Ramos (cell line): ENCODE measurements at regions not wholly inside any gene's neighbourhood (a gene's known extent, or its start where the extent isn't known, plus 50 kb on each side); places are given as distances from the start of the nearest gene placed in this dataset.

ENCODE experiments used
- in situ Hi-C: fragments of 300-500 bp; cut with MboI; formaldehyde crosslinking; loops from one replicate; pipeline ENCODE4 v1.14.3; 2022; ENCODE audit warnings: low sequenced_read_pairs; ENCODE audit not compliant: unreplicated experiment

DNA sequence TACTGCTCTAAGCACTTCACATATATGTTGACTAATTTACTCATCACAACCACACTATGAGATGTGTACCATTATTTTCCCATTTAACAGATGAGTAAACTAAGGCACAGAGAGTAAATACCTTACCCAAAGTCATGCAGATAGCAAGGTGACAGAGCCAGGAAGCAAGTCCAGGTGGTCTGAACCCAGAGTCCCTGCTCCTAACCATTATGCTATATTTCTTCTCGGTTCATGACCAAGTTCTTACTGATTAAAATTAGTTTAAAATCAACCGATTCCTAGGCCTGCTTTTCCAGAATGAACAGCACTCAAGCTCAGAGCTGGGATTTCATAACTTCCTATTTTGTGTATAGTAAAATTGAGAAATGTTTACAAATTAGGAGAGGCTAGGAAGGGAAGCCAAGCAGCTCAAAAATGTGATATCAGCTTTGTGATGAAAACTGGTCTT, 85.5 kb upstream of the EGLN3 start:
- in situ Hi-C loops = no loop called here

DNA sequence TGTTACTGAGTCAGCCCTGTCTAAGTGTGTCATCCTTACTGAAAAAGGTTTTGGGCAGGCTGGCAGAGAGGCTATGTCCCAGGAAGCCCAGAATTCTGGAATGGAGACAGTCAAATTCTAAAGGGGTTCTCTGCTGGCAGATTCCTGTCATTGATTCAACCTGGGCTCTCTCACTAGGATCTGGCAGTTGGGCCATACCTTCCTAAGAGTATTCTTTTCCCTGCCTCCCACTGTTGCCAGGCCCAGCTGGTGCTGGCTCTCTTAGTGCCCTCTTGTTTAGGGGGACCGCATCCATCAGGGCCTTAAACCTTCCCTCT, 85.0 kb upstream of the EGLN3 start:
- in situ Hi-C loops = no loop called here

DNA sequence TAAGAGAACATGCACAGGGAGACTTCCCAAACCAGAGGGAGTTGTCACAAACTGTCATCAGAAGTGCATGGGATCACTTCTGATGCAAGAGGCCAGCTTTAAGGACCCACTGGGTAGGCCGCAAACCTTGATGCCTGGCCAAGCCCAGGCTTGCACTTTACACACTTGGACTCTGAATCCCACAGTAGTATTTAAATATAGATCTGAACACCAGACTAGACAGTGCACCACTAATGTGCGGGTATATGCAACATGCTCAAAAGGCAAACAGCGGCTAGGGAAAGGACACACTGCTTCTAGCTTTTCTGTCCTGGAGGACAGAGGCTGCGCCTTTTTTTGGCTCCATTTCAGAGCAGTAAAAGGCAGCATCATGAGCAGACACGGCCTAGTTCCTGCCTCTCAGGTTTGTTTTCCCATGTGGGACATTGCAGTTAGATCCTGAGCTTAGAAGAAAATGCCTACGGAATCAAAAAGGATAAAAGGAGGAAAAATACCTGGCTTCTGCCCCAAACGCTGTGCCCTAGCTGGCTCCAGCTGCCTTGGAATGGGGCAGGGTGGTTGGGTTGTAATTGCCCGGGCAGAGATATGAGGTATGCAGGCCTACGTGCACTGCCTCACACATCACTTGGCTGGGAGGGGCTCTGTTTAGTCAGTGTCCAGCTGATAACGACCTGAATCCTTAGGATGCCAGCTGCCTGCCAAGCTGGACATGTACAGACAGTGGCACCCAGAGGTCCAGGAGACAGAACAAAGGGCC, 84.5 kb upstream of the EGLN3 start:
- in situ Hi-C loops = no loop called here

DNA sequence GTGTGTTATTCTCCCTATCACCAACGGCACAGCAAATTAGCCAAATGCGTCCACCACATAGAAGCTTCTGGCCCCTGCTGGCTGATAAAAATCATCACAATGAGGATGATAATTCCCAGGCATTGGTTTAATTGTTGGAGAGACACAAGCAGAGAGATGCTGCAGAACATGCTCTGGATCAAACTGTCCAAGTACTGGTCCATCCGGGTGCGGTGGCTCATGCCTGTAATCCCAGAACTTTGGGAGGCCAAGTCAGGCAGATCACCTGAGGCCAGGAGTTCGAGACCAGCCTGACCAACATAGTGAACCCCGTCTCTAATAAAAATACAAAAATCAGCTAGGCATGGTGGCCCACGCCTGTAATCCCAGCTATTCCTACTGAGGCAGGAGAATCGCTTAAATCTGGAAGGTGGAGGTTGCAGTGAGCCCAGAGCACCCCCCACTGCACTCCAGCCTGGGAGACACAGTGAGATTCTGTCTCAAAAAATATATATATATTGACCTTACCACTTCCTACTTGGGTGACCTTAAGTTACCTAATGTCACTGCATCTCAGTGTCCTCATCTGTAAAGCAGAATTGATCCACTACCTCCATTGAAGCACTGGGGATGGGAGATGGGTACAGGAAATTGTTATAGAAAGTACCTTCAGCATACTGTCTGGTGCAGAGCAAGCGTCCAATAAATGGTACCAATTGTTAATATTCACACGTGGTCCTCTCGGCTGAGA, 83.7 kb upstream of the EGLN3 start:
- in situ Hi-C loops = no loop called here

DNA sequence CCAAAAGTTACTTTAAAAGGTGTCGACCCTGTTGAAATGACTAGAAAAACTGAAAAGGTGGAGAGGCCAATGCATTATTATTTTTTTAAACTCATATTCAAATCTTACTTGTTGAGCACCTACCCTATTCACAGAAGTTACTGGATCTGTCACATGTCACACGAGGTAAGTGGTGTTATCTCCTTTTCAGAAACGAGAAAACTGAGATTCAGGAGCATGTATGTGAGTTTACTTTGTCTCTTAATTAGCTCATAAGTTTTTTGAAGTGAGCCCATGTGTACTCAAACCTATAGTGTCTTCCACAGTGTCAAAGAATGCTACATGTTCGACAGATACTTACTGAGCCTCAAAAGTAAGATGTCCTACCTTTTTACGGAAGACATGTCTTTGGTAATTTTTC, 81.8 kb upstream of the EGLN3 start:
- in situ Hi-C loops = no loop called here

DNA sequence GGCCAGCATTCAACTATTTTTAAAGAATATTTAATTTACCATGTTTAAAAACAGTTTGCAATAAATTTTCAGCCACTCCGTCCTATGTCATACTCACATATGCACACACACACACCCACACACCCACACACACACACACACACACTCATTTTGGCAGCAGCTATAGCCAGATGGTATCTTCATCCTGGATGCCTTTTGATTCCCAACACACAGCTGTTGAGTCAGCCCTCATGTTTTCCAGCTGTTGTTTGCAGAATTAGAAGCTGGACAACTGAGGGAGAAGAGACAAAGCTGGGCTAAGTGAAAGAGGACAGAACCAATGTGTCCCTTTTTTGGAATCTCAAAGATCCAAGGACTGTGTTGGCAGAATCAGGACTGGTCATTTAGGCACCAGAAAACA, 80.0 kb upstream of the EGLN3 start:
- in situ Hi-C loops = no loop called here

DNA sequence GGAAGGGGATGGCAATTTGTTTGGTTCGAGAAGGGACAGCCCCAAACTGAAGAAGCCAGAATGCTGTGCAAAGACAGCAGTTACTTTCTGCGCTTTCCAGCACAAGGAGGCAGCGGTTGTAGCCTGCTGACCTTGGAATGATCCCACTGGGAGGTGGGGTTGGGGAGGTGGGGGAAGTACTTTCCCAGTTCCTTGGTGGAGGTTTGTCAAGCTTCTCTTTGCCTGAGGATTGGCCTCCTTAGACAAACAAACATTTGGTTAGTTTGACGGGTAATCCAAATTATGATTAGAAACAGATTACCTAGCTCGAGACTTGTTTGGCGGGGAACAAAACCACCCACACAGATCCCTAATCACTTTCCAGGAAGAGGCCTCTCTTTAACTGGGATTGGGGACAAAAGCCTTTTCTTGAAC, 79.1 kb upstream of the EGLN3 start:
- in situ Hi-C loops = no loop called here

DNA sequence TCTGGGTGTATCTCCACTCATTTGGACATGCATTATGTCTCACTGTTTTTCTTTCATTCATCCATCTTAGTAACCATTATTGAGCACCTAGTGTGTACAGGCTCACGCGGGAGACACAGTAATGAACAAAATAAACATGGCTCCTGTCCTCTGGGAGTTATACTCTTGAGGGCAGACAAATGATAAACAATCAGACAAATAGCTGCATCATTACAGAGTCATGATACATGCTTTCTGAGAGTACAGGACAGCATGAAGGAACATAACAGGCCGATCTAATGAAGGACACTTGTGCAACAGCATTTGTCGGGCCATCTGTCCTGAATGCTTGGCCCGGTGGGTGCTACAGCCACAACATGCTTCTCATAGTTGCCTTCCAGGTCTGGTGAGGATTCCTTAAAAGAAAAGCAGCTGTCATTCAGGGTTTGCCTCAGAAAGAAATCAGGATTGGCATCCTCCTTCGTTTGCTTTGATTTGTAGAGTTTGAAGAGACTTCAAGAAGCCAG, 77.2 kb upstream of the EGLN3 start:
- in situ Hi-C loops = no loop called here

DNA sequence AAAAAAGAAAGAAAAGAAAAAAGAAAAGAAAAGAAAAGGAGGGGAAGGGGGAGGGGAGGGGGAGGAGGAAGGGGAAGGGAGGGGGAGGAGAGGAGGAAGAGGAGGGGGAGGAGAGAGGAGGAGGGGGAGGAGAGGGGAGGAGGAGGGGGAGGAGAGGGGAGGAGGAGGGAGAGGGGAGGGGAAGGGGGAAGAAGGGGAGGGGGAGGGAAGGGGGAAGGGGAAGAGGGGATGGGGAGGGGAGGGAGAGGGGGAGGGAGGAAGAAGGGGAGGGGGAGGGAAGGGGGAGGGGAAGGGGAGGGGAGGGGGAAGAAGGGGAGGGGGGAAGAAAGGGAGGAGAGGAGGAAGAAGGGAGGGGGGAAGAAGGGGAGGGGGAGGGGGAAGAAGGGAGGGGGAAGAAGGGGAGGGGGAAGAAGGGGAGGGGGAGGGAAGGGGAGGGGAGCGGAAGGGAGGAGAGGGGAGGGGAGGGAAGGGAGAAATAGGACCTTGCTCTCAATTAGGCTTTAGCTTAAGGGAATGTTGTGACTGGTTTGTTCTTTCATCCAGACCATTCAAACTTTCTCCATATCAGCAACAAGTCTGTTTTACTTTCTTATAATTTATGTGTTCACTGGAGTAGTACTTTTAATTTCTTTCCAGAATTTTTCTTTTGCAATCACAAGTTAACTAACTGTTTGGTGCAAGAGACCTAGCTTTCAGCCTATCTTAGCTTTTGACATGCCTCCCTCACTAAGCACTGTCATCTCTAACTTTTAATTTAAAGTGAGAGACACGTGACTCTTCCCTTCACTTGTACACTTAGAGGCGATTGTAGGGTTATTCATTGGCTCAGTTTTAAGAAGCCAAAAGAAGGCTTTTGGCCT, 76.5 kb upstream of the EGLN3 start:
- in situ Hi-C loops = no loop called here

DNA sequence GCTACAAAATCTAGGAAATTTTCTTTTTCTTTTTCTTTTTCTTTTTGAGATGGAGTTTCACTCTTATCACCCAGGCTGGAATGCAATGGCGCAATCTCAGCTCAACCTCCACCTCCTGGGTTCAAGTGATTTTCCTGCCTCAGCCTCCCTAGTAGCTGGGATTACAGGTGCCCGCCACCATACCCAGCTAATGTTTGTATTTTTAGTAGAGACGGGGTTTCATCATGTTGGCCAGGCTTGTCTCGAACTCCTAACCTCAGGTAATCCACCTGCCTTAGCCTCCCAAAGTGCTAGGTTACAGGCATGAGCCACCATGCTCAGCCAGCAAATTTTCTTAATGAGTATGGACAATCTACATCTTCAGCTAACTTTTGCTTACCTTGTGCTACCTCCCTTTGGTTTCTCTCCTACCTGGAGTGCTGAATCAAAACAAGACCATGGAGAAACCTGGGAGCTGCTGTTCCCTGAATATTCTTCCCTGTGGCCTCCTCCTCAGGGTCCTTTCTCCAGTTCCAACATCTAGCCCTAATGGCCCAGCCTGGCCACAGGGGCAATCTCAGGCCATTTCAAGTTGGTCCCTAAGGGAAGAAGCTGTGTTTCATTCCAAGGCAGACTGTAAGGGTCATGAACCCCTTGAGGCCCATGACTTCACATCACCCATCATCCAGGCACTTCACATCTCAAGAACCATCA, 74.6 kb upstream of the EGLN3 start:
- in situ Hi-C loops = no loop called here

DNA sequence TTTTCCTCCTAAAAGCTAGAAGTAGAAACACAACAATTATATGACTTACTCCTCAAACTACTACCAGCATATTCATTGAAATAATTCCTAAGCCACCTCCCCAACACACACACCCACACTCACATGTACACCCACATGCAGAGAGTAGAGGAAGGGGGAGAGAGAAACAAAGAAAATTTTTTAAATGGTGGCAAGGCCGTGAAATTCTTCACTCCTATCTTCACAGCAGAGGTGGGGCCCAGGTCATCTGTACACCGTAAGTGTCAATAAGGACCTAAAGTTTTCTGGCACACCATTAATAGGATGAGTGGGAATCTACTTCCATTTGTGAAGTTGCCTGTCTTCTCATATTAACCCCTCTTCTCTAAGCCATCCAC, 73.9 kb upstream of the EGLN3 start:
- in situ Hi-C loops = no loop called here

DNA sequence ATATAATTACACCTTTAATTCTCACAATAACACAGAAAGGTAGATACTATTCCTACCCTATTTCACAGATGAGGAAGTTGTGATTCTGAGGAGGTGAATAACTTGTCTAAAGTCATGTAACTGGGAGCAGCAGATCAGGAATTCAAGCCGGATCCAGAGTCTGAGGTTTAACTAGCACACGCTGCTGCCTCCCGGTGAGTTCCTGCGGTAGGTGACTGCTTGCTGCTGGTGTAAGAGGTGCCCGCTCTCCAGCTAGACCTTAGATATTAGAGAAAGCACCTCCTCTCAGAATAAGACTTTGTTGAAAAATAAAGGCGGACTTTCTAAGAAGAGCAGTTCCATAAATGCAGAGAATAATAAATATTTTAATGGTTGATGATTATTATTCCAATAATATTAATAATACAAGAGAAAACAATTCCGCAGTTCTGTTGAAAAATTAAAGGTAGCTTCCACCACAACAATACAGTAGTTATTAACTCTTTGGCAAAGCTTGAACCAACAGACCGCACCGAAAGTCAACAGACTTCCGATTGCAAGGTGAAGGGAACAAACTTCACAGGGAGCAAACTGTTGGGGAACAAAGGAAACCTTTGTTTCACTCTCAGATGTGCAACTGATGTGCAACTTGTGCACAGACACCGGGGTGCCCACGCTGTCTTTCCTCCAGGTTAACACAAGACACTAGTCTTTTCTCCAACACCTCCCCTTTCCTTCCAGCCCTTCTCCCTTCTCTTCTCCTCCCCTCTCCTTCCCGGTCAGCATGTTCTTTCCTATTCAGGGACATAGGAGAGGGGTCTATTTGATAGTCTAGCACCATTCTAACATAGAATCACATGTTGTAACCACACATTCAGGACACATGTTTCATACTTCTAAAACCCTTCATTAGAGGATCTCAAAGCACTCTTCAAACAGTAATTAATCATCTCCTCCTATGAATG, 73.2 kb upstream of the EGLN3 start:
- in situ Hi-C loops = no loop called here

DNA sequence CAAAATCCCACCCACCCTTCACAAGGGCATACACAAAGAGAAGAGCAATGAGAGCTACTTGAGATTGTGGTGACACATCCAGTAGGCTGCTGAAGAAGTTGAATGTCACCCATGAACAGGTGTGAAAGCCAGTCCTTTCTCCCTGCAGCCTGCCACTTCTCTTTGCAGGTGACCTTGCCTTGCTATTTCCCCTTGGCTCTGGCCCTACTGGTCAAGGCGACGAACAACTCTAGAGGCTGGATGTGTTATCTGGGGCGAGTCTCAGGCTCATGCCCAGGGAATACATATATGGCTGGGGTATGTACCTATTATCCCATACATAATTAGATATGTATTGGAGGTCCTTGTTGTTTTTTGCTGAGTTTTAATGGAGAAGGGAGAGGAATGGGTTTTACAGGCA, 70.2 kb upstream of the EGLN3 start:
- in situ Hi-C loops = no loop called here

DNA sequence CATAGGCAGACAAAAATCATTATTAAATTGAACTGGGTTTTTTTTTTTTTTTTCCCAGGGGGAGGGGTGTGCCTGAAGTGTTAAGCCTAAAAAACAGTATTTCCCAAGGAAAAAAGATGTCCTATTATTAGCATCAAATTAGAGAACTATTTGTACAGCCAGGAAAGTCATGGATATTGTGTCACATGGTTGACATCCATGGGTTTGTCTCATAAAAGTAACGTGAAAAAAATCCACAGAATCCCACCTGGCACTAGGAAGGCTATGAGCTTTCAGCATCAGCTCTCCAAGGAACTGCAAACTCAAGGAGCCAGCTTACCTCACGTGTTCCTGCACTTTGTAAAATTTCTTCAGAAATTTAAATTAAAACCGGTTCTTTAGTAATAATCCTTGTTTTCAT, 69.1 kb upstream of the EGLN3 start:
- in situ Hi-C loops = no loop called here

DNA sequence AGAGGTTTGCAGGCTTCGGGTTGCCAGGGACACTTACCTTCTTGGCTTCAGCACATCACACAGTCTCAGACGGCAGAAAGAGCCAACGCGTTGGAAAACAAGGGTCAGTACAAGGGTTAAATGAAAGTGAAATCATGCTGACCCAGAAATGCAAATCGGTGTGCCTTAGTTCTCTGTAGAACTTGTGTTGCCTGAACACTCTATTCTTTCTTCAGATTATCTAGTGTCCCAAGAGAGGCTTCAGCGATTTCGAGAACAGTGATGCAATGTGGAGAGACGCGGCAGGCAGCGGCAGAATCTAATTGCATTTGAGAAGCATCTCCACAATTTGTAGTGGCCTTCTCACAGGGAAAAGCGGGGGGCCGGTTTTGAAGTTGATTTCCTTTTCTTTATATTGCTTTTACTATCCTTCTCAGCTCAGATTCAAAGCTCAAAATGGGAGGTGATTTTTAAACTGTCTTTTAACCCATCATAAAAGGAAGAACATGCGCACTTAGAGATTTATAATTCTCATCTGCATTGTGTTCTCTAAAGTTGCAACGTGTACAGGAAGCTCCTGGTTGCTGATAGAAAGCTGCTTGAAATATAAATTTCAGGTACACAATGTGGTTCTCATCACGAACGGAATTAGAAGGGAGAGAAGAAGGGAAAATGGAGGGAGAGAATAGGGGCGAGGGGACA, 67.8 kb upstream of the EGLN3 start:
- in situ Hi-C loops = no loop called here

DNA sequence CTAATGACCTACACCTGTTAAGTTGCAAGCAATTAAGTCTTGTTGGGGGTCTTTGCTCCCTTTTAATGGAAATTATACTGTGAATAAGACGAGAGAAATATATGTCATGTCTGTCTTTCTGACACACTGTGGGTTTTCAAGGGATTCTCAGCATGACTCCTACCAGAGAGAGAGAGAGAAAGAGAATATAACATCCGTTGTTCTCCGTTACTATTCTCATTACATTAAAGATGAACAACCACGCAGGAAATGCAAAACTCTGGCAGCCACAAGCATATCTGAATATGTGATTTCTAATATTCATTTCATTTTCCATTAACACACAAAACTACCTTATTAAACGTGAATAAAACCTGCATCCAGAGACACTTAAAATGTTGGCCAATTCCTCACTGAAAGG, 67.3 kb upstream of the EGLN3 start:
- in situ Hi-C loops = no loop called here

DNA sequence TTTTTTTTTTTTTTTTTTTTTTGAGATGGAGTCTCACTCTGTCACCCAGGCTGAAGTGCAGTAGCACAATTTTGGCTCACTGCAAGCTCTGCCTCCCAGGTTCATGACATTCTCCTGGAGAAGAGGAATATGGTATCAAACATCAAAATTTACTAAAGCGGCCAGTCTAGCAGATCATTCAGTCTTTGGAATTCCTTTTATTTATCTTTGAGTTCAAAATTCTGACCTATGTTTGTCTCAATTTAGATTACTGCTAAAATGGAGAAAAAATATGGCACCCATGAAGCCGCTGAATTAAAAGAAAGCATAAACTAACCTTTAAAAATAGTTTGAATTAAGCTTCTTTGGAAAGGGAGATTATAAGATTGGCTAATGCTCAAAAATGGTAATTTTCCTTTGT, 64.5 kb upstream of the EGLN3 start:
- in situ Hi-C loops = no loop called here

DNA sequence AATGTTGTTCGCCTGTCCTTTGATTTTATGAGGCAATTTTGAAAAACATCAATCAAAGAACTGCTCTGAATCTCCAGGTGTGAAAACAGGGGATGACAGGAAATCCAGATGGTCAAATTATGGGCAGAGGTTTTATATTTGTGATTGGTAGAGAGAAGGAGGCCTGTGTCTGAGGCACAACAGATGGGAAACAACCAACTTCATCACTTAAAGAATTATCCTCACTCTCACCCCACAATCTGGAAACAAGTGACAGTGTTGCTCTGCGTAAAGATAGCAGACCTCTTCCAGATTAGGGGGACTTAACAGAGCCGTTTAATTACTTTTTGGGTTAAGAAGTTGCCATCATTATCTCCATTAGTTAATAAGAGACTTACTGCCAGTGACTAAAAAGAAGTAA, 64.1 kb upstream of the EGLN3 start:
- in situ Hi-C loops = no loop called here

DNA sequence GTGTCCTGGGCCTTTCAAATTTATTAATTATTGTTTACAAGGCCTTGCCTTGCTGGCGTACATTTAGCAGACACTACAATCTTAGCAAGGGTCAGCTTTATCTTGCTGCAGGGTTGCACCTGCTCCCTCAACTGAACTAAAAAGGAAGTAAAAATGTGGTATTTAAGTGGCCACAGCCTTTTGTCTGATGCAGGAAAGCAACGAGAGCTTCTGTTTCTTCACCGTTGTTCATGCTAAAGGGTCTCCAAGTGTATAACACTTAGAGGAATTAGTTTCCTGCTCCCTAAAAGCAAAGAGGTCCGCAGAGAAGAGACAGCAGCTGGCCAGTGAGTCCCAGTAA, 62.8 kb upstream of the EGLN3 start:
- in situ Hi-C loops = no loop called here
